GF-D8 (cell line): ENCODE measurements at regions not wholly inside any gene's neighbourhood (a gene's known extent, or its start where the extent isn't known, plus 50 kb on each side); places are given as distances from the start of the nearest gene placed in this dataset.
"Not testable (repeated sequence)": the region's sequence is repeated elsewhere in the genome, so short reads cannot be mapped to it uniquely, and the experiment has no call there.

Source experiments
- DNase-seq: peaks from one replicate; lab custom pipeline; 2025; lab: John Stamatoyannopoulos, UW

GRCh38 chr10:60615541-60615940, 162.7 kb upstream of the CDK1 start:
- DNase-seq, result no peak

GRCh38 chr10:60614363-60614762, 163.9 kb upstream of the CDK1 start:
- DNase-seq, result no peak

DNA sequence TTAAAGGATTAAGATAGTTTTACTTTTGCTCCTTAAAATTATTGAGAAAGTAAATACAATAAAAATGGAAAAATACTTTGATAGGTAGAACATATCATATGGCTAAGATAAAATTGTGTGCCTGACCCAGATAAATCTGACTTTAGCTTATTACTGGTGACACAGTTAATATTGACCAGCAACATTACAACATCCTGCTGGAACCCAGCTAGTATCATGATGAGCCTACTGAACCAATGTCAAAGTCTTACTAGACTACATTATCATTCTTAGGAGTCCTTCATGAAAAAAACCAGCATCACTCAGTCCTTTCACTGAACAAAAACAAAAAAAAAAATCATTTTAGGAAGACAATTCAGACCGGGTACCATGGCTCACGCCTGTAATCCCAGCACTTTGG, 164.8 kb upstream of the CDK1 start:
- DNase-seq, result no peak

- no peak for DNase-seq
Observed at GRCh38 chr10:60611291-60611747, 167.0 kb upstream of the CDK1 start.

GRCh38 chr10:60607372-60607771, 170.9 kb upstream of the CDK1 start:
- DNase-seq, result no peak

DNA sequence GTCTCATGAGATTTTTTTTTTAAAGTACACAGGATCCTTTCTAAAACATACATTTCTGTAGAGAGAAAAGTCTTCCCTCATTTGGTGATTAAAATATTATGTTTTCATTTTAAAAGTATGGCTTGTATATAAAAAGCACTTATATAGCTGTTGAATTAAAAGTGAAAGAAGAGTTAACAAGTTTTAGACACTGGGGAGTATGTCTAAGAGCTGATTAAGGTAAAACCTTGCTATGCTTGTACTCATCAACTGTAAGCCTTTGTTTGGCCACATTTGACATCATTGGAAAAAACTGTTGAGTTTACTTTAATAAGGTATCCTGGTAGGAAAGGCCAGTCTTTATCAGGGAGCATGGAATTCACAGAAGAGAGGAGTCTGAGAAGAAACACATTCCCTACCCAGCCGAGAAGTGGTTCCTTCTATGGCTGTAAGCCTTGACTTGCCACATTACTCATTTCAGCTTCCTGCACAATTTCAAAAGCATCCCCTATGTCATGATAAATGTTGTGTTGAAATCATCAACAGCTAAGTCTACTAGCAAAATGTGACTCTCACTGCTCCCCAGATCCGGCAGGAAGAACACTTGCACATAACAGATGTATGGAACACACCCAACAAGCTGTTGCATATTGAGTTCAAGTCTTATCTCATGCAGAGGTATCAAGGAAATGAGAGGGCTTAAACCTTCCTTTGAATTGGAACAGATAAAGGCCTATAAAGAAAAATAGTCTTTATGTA, 171.8 kb upstream of the CDK1 start:
- DNase-seq, result peak; percentile 56

GRCh38 chr10:60605476-60605875, 172.8 kb upstream of the CDK1 start:
- DNase-seq, result no peak

DNA sequence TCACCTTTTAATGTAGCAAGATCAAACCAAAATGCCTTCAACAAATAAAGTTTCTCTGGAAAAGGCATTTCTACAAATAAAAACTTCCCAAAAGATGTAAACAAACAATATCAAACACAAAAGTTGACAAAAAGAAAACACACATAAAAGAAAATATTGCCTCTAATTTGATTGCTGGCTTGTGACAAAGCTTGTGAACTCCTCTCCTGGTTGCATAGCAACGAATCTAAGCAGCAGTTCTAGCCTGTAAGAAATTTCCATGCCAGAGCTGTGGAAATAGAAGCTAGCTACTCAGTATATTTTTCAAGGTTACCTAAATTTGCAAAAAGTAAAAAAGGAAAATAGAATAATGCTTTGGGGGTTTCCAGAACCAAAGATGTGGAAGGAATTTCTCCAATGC, 173.9 kb upstream of the CDK1 start:
- no peak for DNase-seq

DNA sequence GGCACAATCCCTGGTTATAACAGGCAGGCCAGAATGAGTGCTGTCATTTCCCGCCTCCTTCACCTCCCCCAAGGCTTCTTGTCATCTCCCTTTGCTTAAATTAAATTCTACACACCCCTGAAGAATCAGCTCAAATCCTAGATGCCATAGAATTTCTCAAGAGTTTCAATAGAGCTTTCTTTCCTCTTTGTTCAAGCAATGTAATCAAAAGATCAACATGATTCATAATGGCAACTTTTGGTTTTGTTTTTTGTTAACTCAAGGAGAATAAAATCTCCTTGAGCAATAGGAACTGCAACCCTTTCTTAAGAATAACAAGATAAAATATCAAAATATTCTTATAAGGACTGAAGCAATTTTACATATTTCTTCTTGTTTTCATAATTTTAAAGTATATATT, 180.8 kb upstream of the CDK1 start:
- DNase-seq, result no peak

DNA sequence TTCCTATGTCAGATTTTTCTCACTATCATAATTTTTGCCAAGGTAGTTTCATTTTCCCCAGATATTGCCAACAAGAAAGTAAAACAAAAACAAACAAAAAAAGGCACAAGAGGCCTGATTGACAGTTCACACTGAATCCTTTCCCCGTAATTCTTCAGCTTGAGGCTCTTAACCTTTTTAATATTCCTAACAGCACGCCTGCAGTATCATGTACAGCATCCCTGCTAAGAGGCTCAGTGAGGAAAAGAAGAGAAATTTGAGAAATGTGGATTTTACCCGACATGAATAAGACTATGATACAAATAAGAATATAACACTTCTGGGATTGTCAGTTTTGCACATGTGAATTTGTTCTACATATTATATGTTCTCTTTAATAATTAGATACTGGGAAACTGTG, 182.4 kb upstream of the CDK1 start:
- no peak for DNase-seq

GRCh38 chr10:60594476-60595051, 183.7 kb upstream of the CDK1 start:
- DNase-seq, result no peak

- DNase-seq, result no peak
Observed at GRCh38 chr10:60591119-60591518, 187.2 kb upstream of the CDK1 start.

GRCh38 chr10:60589376-60589775, 188.9 kb upstream of the CDK1 start:
- DNase-seq, result no peak

DNA sequence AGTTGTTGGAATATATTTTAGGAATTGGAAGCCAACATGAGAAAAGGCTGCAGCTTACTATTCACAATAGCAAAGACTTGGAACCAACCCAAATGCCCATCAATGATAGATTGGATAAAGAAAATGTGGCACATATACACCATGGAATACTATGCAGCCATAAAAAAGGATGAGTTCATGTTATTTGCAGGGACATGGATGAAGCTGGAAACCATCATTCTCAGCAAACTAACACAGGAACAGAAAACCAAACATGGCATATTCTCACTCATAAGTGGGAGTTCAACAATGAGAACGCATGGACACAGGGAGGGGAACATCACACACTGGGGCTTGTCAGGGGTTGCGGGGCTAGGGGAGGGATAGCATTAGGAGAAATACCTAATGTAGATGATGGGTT, 192.1 kb upstream of the ANK3 start:
- not testable (repeated sequence) for DNase-seq

DNA sequence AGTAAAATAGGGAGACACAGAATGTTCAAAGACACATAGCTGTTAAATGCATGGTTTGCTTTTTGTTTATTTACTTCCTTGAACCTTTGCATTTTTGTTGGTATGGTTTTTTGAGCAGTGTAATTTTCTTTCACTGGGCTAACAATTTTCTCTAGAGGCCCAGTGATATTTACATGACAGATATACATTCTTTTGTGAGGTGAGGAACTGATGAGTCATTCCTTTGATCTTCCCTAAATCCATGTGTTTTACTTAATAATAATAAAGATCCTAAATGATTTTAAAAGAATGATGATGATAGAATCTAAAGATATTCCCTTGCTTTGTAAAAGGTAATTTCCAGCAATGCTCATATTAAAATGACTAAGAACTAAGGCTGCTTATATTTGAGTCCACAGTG, 188.5 kb upstream of the ANK3 start:
- DNase-seq, result no peak

DNA sequence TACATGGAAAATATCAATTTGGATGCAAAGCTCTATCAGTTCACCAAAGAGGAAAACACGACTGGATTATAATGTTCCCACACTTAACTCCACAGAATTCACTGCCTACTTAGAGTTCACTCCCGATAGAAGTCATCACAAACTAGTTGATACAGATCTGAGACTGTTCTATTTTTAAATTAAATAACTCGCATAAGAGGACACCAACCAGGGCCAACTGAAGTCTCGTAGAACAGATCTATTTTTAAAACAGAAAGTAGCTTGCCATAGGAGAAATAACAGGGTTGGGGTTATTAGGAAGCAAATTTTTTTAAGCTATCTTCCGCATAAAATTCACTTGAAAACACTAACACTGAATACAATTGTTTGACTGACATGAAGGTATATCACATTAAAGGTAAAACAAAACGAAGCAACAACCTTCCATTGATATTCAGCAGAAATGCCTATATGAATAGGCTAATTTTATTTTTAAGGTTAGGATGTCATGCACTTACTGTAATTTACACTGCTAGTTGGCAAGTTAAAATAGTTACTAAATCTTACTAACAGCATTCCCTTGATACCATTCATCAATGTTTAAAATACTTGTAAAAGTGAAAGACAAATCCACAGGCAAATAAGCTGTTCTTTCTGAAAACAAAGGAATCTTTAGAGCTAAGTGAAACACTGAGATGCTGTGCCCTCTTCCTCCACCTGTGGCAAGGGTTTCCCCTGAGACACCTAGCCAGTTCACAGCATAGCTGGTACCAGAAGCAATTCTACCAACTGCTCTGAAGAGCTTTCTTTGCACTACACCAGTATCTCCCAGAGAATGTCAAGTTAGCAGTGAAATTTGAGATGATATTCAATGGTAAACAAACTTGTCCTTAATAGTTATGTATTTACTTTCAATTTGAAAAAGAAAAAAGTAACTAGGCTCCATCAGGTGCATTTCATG, 186.7 kb upstream of the ANK3 start:
- DNase-seq, result no peak

DNA sequence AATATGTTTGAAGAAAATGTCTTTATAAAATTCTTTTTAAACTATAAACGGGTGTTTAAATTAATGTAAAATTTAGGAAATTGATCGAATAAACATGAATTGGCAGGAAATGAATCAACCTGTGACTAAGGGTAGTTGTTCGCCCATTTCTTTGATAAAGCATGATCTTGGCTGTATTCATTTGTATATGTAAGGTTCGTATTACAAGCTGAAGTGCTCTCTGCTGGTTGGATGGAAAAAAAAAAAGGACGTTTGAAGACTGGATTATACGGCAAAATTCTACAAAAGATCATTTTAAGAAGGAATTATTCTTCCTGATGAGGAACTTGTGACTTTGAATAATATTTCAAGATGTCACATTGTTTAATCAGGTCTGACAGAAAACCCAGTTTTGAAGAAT, 185.4 kb upstream of the ANK3 start:
- DNase-seq, result no peak

DNA sequence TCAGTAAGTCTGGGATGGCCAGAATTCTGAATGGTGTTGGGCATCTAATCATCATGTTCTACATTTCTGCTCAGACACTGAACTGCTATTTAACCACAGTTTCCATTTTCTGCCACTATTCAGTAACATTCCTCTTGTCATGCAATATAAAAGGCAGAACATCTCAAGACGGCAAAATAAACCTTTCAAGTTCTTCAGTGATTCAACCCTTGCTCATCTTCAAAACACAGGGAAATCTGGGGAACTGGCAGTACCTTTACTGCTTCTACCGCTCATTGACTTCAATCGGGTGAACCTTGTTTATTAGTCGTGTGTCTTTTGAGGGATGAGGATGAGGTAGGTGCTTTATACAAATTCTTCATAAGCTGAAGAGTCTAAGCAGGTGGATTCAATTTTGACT, 184.7 kb upstream of the ANK3 start:
- no peak for DNase-seq

- DNase-seq, result no peak
Observed at GRCh38 chr10:60573336-60573735, 183.7 kb upstream of the ANK3 start.

GRCh38 chr10:60572511-60573194, 183.0 kb upstream of the ANK3 start:
- DNase-seq, result no peak

GRCh38 chr10:60570896-60571295, 181.2 kb upstream of the ANK3 start:
- DNase-seq, result no peak

- no peak for DNase-seq
Observed at GRCh38 chr10:60570272-60570865, 180.7 kb upstream of the ANK3 start.
